SJSA1 (cell line): ENCODE measurements at regions not wholly inside any gene's neighbourhood (a gene's known extent, or its start where the extent isn't known, plus 50 kb on each side); places are given as distances from the start of the nearest gene placed in this dataset.
A peak's percentile ranks its signal among the peaks of the same experiment; 100 is the strongest.

Experiments
- DNase-seq, 2 experiments: peaks; one replicate each; pipeline ENCODE4 v3.0.0-alpha.2; 2015 to 2020; ENCODE audit warnings: low spot score in 2 of 2, low read depth in 1 of 2
- H3K27ac ChIP-seq: fragments of 250-450 bp; sonication (Bioruptor Pico); 2 replicates; pipeline ENCODE4 v1.5.1; 2020; ENCODE audit warnings: mild to moderate bottlenecking, moderate library complexity
- H3K27me3 ChIP-seq: fragments of 250-450 bp; sonication (Bioruptor Pico); replicated peaks from 2 replicates; pipeline ENCODE4 v1.5.1; 2020; ENCODE audit warnings: mild to moderate bottlenecking, moderate library complexity
- H3K36me3 ChIP-seq: fragments of 250-450 bp; sonication (Bioruptor Pico); 2 replicates; pipeline ENCODE4 v1.5.1; 2020; ENCODE audit warnings: mild to moderate bottlenecking
- H3K4me1 ChIP-seq: fragments of 250-450 bp; sonication (Bioruptor Pico); replicated peaks from 2 replicates; pipeline ENCODE4 v1.6.1; 2021; ENCODE audit warnings: mild to moderate bottlenecking
- H3K4me3 ChIP-seq: fragments of 250-450 bp; sonication (Bioruptor Pico); 2 replicates; pipeline ENCODE4 v1.5.1; 2020; ENCODE audit warnings: mild to moderate bottlenecking
- H3K9me3 ChIP-seq: fragments of 250-450 bp; sonication (Bioruptor Pico); replicated peaks from 2 replicates; pipeline ENCODE4 v1.5.1; 2020; ENCODE audit warnings: mild to moderate bottlenecking

GRCh38 chr4:27271555-27271954 lies 410.9 kb downstream of the STIM2 start:
- no peaks in the 10 kb centered on the region for H3K27me3 ChIP-seq
- no peak overlapping the region for H3K4me3 ChIP-seq
- H3K4me1 ChIP-seq = no peaks in the 10 kb centered on the region
- no peaks in the 10 kb centered on the region for H3K36me3 ChIP-seq
- H3K9me3 ChIP-seq = no peaks in the 10 kb centered on the region
- no peak overlapping the region for H3K27ac ChIP-seq
- DNase-seq = no peak

- H3K27me3 ChIP-seq = no peaks in the 10 kb centered on the region
- no peak for DNase-seq
- no peak overlapping the region for H3K4me3 ChIP-seq
- no peak overlapping the region for H3K27ac ChIP-seq
- H3K4me1 ChIP-seq = no peaks in the 10 kb centered on the region
- no peaks in the 10 kb centered on the region for H3K9me3 ChIP-seq
- no peaks in the 10 kb centered on the region for H3K36me3 ChIP-seq
Measured at GRCh38 chr4:27272217-27272616, 411.6 kb downstream of the STIM2 start.

GRCh38 chr4:27276307-27277073 lies 415.8 kb downstream of the STIM2 start:
- H3K4me3 ChIP-seq = no peak overlapping the region
- no peaks in the 10 kb centered on the region for H3K27me3 ChIP-seq
- no peaks in the 10 kb centered on the region for H3K9me3 ChIP-seq
- no peak overlapping the region for H3K27ac ChIP-seq
- no peak for DNase-seq
- no peaks in the 10 kb centered on the region for H3K4me1 ChIP-seq
- no peaks in the 10 kb centered on the region for H3K36me3 ChIP-seq

DNA sequence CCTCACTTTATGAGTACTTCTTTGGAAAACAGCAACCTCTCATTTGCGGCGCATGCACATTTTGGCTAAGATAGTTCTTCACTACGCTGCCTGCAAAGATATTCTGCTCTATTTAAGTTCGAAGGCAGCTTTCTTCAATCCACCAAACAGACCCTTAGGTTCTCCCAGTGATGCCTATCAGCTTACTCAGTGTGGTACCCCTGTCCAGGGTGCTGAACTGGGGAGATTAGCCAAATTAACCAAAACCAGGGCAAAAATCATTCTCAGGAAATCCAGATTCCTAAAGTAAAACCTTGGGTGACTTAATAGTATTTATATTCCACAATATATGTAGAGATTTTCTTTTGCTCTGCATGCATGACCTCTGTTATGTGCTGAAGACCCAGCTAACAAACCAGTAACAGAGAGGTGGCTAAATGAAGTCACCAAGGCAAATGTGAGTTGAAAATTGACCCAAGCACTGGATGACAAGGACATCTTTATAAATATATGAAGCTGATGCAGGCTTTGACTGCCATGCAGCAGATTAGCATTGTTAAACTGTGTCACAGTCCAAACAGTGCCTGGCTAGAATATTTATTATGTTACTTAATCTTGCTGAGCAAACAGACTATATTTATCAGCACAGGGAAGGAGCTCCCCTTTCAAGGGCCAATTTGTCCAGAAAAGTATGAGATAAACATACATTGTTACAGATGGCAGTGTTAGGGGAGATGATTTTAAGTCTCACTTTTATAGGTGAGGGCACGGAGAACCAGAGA lies 418.2 kb downstream of the STIM2 start:
- Histone ChIP-seq H3K9me3 (no peaks in the 10 kb centered on the region), H3K4me1 (no peaks in the 10 kb centered on the region), H3K4me3 (no peak overlapping the region), H3K27ac (no peak overlapping the region), H3K36me3 (no peaks in the 10 kb centered on the region), H3K27me3 (no peaks in the 10 kb centered on the region)
- DNase-seq = no peak

- no peak overlapping the region for H3K27ac ChIP-seq
- no peaks in the 10 kb centered on the region for H3K36me3 ChIP-seq
- H3K27me3 ChIP-seq = no peaks in the 10 kb centered on the region
- no peak for DNase-seq
- no peak overlapping the region for H3K4me3 ChIP-seq
- H3K4me1 ChIP-seq = no peaks in the 10 kb centered on the region
- H3K9me3 ChIP-seq = no peaks in the 10 kb centered on the region
Measured at GRCh38 chr4:27288496-27288895, 427.9 kb downstream of the STIM2 start.

GRCh38 chr4:27289704-27290103 lies 429.1 kb downstream of the STIM2 start:
- Histone ChIP-seq H3K27ac (no peak overlapping the region), H3K9me3 (no peaks in the 10 kb centered on the region), H3K4me3 (no peak overlapping the region), H3K4me1 (no peaks in the 10 kb centered on the region), H3K27me3 (no peaks in the 10 kb centered on the region), H3K36me3 (no peaks in the 10 kb centered on the region)
- DNase-seq = no peak

GRCh38 chr4:27293831-27294230 lies 433.2 kb downstream of the STIM2 start:
- Histone ChIP-seq H3K27ac (no peak overlapping the region), H3K9me3 (no peaks in the 10 kb centered on the region), H3K27me3 (no peaks in the 10 kb centered on the region), H3K4me3 (no peak overlapping the region), H3K4me1 (no peaks in the 10 kb centered on the region), H3K36me3 (no peaks in the 10 kb centered on the region)
- DNase-seq = no peak

DNA sequence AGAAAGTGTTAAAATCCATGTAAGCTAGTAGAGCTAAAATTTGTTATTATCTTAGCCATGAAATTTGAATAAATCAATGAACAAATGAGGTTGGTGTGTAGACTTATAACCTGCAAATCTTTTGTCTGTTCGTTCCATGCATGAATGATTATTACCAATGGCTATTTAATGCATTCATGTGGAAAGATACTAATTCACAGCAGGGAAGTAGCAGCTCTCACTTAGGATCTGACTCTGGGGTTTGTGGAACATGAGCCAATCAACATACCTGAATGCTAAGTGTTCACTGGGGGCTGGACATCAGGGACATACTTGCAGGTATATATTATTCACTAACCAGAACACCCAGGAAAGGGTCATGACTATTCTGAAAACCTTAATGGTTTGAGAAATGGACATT lies 444.1 kb downstream of the STIM2 start:
- no peak for DNase-seq
- H3K4me1 ChIP-seq = no peaks in the 10 kb centered on the region
- H3K27ac ChIP-seq = no peak overlapping the region
- H3K9me3 ChIP-seq = no peaks in the 10 kb centered on the region
- H3K36me3 ChIP-seq = no peaks in the 10 kb centered on the region
- no peak overlapping the region for H3K4me3 ChIP-seq
- no peaks in the 10 kb centered on the region for H3K27me3 ChIP-seq

GRCh38 chr4:27305246-27305645 lies 444.6 kb downstream of the STIM2 start:
- Histone ChIP-seq H3K4me1 (no peaks in the 10 kb centered on the region), H3K4me3 (no peak overlapping the region)
- no peak for DNase-seq

GRCh38 chr4:27308379-27308778 lies 447.7 kb downstream of the STIM2 start:
- H3K27me3 ChIP-seq = no peaks in the 10 kb centered on the region
- no peaks in the 10 kb centered on the region for H3K36me3 ChIP-seq
- no peak overlapping the region for H3K27ac ChIP-seq
- no peaks in the 10 kb centered on the region for H3K9me3 ChIP-seq
- H3K4me3 ChIP-seq = no peak overlapping the region
- H3K4me1 ChIP-seq = no peaks in the 10 kb centered on the region
- no peak for DNase-seq

More at GRCh38 chr4:27305246-27305645, 444.6 kb downstream of the STIM2 start:
- H3K27me3 ChIP-seq = no peaks in the 10 kb centered on the region
- no peaks in the 10 kb centered on the region for H3K9me3 ChIP-seq
- H3K27ac ChIP-seq = no peak overlapping the region
- no peaks in the 10 kb centered on the region for H3K36me3 ChIP-seq

DNA sequence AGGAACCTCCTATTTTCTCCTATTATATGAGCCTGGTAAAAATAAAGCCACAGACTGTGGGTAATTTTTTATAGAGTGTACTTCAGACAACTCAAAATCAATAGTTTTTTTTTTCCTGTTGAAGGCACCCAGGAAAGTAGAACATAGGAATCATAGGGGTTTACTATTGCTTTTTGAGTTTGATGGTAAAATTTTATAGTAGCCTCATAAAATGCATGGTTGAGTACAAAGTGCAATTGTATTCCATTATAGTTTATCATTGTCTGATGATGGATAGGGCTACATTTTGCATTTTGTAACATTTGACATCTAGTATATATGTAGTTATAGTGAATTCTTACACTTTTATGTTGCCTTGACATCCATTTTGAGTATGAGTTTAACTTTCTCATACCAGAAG lies 455.0 kb downstream of the STIM2 start:
- H3K4me1 ChIP-seq = no peaks in the 10 kb centered on the region
- no peak for DNase-seq
- H3K4me3 ChIP-seq = no peak overlapping the region
- no peaks in the 10 kb centered on the region for H3K36me3 ChIP-seq
- H3K27me3 ChIP-seq = no peaks in the 10 kb centered on the region
- H3K27ac ChIP-seq = no peak overlapping the region
- H3K9me3 ChIP-seq = no peaks in the 10 kb centered on the region

DNA sequence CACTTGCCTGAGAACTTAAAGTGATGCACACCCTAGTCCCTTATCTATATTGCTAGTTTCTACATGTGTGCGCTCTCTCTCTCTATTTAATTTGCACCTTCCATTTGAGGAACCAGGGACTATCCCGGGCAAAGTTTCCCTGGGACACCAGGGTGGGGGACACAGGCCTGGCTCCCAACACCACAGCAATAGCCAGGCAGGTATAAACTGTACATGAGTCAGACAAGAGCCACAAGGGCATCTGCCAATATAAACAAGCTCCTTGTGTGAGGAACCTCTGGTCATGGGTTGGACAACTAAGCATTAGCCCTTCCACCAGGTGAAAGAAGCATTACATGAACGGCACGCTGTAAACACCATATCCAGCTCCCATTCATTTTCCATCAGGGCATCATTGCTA lies 455.5 kb downstream of the STIM2 start:
- Histone ChIP-seq H3K36me3 (no peaks in the 10 kb centered on the region), H3K27ac (no peak overlapping the region), H3K4me3 (no peak overlapping the region), H3K27me3 (no peaks in the 10 kb centered on the region), H3K9me3 (no peaks in the 10 kb centered on the region), H3K4me1 (no peaks in the 10 kb centered on the region)
- no peak for DNase-seq

GRCh38 chr4:27318740-27319139 lies 458.1 kb downstream of the STIM2 start:
- Histone ChIP-seq H3K9me3 (no peaks in the 10 kb centered on the region), H3K4me1 (no peaks in the 10 kb centered on the region), H3K36me3 (no peaks in the 10 kb centered on the region), H3K27ac (no peak overlapping the region), H3K4me3 (no peak overlapping the region), H3K27me3 (no peaks in the 10 kb centered on the region)
- peak in 1 of 2 experiments; percentile 1 for DNase-seq

DNA sequence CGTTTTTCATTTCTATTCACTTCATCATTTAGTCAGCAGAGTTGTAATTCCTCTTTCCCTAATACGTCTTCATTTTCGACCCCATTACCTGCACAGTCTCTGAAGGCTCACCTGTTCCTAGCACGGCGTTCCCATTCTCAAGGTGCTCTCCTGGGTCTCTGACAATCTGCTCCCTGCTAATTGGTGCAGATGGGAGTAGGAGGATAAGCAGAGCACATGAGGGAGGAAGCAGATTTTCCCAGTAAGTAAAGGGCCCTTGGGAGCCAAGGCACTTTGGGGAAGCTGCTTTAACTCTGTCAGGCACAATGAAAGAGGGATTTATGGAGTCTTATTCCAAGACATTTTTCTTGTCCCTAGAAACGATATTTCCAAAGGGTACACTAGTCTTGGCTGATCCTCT lies 466.4 kb downstream of the STIM2 start:
- Histone ChIP-seq H3K4me1 (no peaks in the 10 kb centered on the region), H3K9me3 (no peaks in the 10 kb centered on the region), H3K27me3 (no peaks in the 10 kb centered on the region), H3K27ac (no peak overlapping the region), H3K36me3 (no peaks in the 10 kb centered on the region), H3K4me3 (no peak overlapping the region)
- DNase-seq = no peak
